MM.1S (cell line): ENCODE measurements at regions not wholly inside any gene's neighbourhood (a gene's known extent, or its start where the extent isn't known, plus 50 kb on each side); places are given as distances from the start of the nearest gene placed in this dataset.

Source experiments
- CTCF ChIP-seq: fragments of 300-600 bp; sonication (generic); IDR thresholded peaks from 2 replicates; pipeline ENCODE4 v1.5.1; 2016; ENCODE audit warnings: antibody characterized with exemption, low read length, mixed read lengths
- EZH2 ChIP-seq: fragments of 300-600 bp; sonication (generic); optimal IDR thresholded peaks from 2 replicates; pipeline ENCODE3; 2017; ENCODE audit warnings: low read depth, mild to moderate bottlenecking, antibody characterized with exemption, low read length, mixed read lengths
- EZH2phosphoT487 ChIP-seq: fragments of 300-600 bp; sonication (generic); IDR thresholded peaks from 2 replicates; pipeline ENCODE4 v1.6.1; 2018; ENCODE audit warnings: antibody characterized with exemption, low read length

DNA sequence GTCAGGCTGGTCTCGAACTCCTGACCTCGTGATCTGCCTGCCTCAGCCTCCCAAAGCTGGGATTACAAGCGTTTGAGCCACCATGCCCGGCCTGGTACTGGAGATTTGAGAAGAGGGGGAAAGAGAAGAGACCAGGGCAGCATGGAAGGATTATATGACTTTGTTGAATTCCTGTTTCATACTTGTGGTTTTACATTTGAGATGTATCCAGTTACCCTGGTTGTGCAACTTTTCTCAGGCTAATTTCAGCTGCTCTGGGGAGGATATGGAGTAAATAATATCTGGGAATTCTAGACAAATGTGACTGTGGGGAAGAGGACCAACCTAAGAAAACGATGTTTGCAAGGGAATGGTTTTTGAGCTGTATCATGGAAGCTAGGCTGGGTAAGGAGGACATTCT lies 89.5 kb upstream of the GREM2 start:
- TF ChIP-seq CTCF: no peak
- TF ChIP-seq EZH2: no peak
- no peak for TF ChIP-seq EZH2phosphoT487
